Cardiac fibroblast (primary cell): ENCODE measurements at regions not wholly inside any gene's neighbourhood (a gene's known extent, or its start where the extent isn't known, plus 50 kb on each side); places are given as distances from the start of the nearest gene placed in this dataset.

ENCODE experiments used
- DNase-seq, 2 donors: peaks; one replicate each; pipeline versions ENCODE4 v3.0.0 to v3.0.0-alpha.2; 2010; ENCODE audit warnings: low read depth in 2 of 2
- H3K4me3 ChIP-seq, 2 donors: replicated peaks in 1 of 2; 1 replicate in 1 of 2; 2 replicates in 1 of 2; pipeline ENCODE4 v1.5.1; 2011; ENCODE audit warnings: low read depth in 2 of 2, low read length in 2 of 2, mild to moderate bottlenecking in 2 of 2, moderate library complexity in 1 of 2
- CTCF ChIP-seq: IDR thresholded peaks from one replicate; pipeline ENCODE4 v1.5.1; 2011; ENCODE audit warnings: low read depth, mild to moderate bottlenecking, low read length, inconsistent platforms

- DNase-seq: no peak
- no peak overlapping the region for H3K4me3 ChIP-seq
- no peak for TF ChIP-seq CTCF
These were observed 100.9 kb downstream of the KIF26A start for GRCh38 chr14:104239185-104239775.

- no peak for DNase-seq
- no peak overlapping the region for H3K4me3 ChIP-seq
- no peak for TF ChIP-seq CTCF
These were observed 101.5 kb downstream of the KIF26A start for GRCh38 chr14:104239861-104240301.

GRCh38 chr14:104240434-104241157 is 102.2 kb downstream of the KIF26A start:
- DNase-seq: no peak

GRCh38 chr14:104243200-104243599 is 104.8 kb downstream of the KIF26A start:
- TF ChIP-seq CTCF: no peak
- no peak overlapping the region for H3K4me3 ChIP-seq
- DNase-seq: no peak

More at GRCh38 chr14:104240434-104241157, 102.2 kb downstream of the KIF26A start:
- H3K4me3 ChIP-seq: no peak overlapping the region
- TF ChIP-seq CTCF: no peak

- no peak overlapping the region for H3K4me3 ChIP-seq
- DNase-seq: no peak
- TF ChIP-seq CTCF: no peak
These were observed 106.0 kb downstream of the KIF26A start for GRCh38 chr14:104244221-104245011.

- TF ChIP-seq CTCF: no peak
- no peak overlapping the region for H3K4me3 ChIP-seq
These were observed 106.7 kb downstream of the KIF26A start for GRCh38 chr14:104245075-104245474.

More at GRCh38 chr14:104245075-104245474, 106.7 kb downstream of the KIF26A start:
- DNase-seq: no peak
